SH-SY5Y (cell line): ENCODE measurements at regions not wholly inside any gene's neighbourhood (a gene's known extent, or its start where the extent isn't known, plus 50 kb on each side); places are given as distances from the start of the nearest gene placed in this dataset.

Source experiments
- GATA2 ChIP-seq: IDR thresholded peaks from 2 replicates; pipeline ENCODE4 v1.6.1; 2011; ENCODE audit warnings: mild to moderate bottlenecking, low read depth, low read length
- GATA3 ChIP-seq: IDR thresholded peaks from 2 replicates; pipeline ENCODE4 v1.6.1; 2011; ENCODE audit warnings: low read depth, mild to moderate bottlenecking, low read length, moderate library complexity

DNA sequence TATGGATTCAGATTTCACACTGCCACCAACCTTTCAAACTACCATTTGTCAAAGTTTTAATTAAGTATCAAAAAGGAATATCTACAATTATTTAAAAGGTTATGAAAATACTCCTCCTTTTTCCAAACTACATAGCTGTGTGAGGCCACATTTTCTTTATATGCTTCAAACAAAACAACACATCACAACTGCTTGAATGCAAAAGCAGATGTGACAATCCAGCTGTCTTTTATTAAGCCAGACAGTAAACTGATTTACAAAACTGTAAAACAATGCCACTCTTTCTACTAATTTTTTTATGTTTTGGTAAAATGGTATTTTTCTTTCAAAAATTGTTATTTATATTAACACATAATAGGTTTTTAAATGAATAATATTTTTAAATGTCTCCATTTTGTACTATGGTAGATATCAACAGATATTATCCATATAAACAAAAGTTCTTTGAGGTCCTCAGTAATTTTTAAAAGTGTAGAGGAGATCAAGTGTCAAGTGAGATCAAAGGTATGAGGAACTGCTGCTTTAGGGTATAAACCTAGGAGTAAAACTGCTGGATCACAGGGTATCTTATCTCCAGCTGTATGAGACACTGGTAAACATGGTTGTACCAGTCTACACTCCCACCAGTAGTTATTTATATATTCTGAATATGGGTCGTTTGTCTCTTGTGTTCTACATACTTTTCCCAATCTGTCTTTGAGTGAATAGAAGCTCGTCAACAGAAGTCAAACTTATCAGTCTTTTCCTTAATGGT is 68.8 kb upstream of the SERTAD2 start:
- TF ChIP-seq GATA3 (no peak), GATA2 (no peak)
